HG03280 (cell line): ENCODE measurements at regions not wholly inside any gene's neighbourhood (a gene's known extent, or its start where the extent isn't known, plus 50 kb on each side); places are given as distances from the start of the nearest gene placed in this dataset.
"Not testable (repeated sequence)": the region's sequence is repeated elsewhere in the genome, so short reads cannot be mapped to it uniquely, and the experiment has no call there.

ENCODE experiments used
- ATAC-seq: cut with Tn5 transposase; IDR thresholded peaks from one replicate; pipeline ENCODE4 v1.9.1; 2021; ENCODE audit warnings: mild to moderate bottlenecking, moderate library complexity; ENCODE audit not compliant: unreplicated experiment

- not testable (repeated sequence) for ATAC-seq
Measured at GRCh38 chr2:87343347-87343746, 321.7 kb upstream of the PLGLB1 start.

DNA sequence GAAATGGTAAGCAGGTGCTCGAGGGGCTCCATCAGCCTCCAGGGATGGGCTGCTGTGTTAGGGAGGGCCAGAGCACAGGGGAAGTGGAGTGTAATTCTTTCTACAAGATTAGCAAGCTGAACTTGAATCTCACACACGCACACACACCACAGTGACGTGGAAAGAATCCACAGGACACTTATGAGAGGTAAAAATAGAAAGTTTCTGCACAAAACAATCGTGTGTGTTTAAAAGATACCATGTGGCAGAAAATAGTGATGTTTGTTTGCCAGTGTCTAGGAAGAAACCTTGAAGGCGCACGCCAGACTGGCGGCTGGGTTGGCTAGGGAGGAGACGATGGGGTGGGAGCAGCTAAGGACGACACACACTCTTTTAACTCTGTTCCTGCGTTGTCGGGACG lies 323.6 kb upstream of the PLGLB1 start:
- ATAC-seq: not testable (repeated sequence)

DNA sequence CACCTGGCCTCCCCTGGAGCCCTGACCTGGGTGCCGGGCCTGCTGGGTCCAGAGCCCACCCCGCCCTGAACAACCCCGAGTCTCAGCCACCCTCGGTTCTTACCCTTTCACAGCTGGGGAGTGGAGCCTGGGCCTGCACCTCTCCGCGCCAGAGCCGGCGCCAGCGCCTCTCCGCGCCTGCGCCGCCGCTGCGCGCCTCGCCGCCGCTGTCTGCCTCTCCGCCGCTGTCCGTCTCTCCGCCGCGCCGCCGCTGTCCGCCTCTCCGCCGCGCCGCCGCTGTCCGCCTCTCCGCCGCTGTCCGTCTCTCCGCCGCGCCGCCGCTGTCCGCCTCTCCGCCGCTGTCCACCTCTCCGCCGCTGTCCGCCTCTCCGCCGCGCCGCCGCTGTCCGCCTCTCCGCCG lies 326.9 kb upstream of the PLGLB1 start:
- ATAC-seq: not testable (repeated sequence)

- ATAC-seq: not testable (repeated sequence)
Measured at GRCh38 chr2:87349006-87349405, 327.4 kb upstream of the PLGLB1 start.

DNA sequence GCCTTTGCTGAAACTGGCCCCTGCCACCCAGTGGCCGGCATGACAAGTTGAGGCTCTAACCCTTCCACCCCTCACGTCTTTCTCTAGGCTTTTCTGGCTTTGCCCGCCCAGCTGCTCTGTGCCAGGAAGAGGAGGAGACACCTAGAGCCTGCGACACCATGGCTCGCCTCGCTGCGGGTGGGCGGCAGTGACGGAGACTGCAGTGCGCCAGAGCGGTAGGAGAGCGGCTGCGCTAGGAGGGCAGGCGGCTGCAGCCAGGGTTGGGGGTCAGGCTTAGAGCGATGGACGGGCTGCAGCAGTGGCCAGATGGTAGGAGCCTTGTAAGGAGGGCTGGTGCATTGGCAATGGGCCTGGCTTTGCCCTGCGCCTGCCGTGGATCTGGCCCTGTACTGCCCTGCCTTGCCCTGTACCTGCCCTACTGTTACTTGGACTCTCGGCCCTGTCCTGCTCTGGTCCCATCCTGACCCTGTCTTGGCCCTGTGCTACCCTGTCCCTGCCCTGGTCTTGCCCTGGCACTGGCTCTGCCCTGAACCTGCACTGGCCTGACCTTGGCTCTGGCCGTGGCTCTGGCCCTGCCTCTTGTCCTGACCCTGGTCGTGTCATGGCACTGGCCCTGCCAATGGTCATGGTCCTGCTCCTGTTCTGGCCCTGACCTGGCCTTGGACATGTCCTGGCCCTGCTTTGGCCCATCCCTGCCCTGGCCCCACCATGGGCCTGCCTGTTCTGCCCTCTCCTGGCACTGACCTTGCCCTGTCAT lies 330.7 kb upstream of the PLGLB1 start:
- ATAC-seq: not testable (repeated sequence)

DNA sequence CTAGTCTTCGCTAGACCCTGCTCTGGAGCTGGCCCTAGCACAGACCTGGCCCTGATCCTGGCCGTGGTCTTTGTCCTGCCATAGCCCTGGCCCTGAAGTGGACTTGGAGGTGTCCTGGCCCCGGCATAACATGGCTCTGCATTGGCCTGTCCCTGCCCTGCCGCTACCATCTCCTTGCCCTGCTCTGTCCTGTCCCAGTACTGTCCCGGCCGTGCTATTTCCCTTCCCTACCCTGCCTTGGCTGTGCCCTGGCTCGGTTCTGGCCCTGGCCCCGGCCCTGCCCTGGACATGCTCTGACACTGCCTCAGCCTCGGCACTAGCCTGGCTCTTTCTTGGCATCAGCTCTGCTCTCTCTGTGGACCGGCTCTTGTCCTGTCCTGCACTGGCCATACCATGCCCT lies 331.8 kb upstream of the PLGLB1 start:
- not testable (repeated sequence) for ATAC-seq

DNA sequence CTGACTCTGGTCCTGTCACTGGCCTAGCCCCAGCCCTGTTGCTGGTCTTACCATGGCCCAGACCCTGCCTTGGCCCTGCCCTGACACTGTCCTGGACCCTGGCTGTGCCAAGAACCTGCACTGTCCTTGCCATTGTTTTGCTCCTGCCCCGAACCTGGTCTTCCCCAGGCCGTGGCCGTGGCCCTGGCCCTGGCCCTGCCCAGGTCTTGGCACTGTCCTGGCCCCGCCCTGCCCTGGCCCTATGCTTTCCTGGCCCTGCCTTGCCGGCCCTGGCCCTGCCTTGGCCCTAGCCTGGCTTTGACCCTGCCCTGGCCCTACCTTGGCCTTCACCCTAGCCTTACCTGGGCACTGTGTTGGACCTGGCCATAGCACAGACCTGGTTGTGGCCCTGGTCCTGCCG lies 332.5 kb upstream of the PLGLB1 start:
- ATAC-seq: not testable (repeated sequence)

GRCh38 chr2:87360250-87360649 lies 338.6 kb upstream of the PLGLB1 start:
- ATAC-seq: not testable (repeated sequence)

- not testable (repeated sequence) for ATAC-seq
Measured at GRCh38 chr2:87360927-87361326, 339.3 kb upstream of the PLGLB1 start.

DNA sequence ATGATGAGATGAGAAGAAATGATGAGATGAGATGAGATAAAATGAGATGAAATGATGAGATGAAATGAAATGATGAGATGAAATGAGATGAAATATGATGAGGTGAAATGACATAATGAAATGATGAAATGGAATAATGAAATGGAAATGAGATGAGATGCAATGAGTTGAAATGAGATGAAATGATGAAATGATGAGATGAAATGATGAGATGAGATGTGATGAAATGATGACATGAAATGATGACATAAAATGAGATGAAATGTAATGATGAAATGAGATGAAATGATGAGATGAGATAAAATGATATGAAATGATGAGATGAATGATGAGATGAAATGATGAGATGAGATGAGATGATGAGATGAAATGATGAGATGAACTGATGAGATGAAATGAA lies 340.2 kb upstream of the PLGLB1 start:
- not testable (repeated sequence) for ATAC-seq

DNA sequence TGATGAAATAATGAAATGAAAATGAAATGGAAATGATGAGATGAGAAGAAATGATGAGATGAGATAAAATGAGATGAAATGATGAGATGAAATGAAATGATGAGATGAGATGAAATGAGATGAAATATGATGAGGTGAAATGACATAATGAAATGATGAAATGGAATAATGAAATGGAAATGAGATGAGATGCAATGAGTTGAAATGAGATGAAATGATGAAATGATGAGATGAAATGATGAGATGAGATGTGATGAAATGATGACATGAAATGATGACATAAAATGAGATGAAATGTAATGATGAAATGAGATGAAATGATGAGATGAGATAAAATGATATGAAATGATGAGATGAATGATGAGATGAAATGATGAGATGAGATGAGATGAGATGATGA lies 342.7 kb upstream of the PLGLB1 start:
- not testable (repeated sequence) for ATAC-seq

DNA sequence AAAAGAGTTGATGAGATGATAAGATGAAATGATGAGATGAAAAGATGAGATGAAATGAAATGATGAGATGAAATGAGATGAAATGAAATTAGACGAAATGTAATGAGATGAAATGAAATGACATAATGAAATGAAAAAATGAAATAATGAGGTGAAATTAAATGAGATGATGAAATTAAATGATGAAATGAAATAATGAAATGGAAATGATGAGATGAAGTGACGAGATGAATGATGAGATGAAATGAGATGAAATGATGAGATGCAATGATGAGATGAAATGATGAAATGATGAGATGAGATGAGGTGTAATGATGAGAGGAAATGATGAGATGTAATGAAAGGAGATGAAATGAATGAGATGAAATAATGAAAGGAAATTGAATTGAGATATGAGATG lies 343.4 kb upstream of the PLGLB1 start:
- not testable (repeated sequence) for ATAC-seq

DNA sequence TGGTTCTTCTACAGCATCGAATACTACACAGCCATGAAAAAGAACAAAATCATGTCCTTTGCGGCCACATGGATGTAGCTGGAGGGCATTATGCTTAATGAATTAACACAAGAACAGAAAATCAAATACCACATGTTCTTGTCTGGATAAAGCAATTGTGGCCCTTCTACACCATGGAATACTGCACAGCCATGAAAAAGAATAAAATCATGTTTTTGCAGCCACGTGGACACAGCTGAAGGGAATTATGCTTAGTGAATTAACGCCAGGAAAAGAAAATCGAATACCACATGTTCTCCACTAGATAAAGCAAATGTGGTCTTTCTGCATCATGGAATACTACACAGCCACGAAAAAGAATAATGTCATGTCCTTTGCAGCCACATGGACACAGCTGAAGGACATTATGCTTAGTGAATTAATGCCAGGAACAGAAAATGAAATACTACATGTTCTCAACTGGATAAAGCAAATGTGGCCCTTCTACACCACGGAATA lies 361.8 kb upstream of the PLGLB2 start:
- not testable (repeated sequence) for ATAC-seq

GRCh38 chr2:87395784-87396183 lies 352.1 kb upstream of the PLGLB2 start:
- not testable (repeated sequence) for ATAC-seq

- ATAC-seq: not testable (repeated sequence)
Measured at GRCh38 chr2:87396551-87397265, 351.2 kb upstream of the PLGLB2 start.

GRCh38 chr2:87397276-87398065 lies 350.4 kb upstream of the PLGLB2 start:
- not testable (repeated sequence) for ATAC-seq

DNA sequence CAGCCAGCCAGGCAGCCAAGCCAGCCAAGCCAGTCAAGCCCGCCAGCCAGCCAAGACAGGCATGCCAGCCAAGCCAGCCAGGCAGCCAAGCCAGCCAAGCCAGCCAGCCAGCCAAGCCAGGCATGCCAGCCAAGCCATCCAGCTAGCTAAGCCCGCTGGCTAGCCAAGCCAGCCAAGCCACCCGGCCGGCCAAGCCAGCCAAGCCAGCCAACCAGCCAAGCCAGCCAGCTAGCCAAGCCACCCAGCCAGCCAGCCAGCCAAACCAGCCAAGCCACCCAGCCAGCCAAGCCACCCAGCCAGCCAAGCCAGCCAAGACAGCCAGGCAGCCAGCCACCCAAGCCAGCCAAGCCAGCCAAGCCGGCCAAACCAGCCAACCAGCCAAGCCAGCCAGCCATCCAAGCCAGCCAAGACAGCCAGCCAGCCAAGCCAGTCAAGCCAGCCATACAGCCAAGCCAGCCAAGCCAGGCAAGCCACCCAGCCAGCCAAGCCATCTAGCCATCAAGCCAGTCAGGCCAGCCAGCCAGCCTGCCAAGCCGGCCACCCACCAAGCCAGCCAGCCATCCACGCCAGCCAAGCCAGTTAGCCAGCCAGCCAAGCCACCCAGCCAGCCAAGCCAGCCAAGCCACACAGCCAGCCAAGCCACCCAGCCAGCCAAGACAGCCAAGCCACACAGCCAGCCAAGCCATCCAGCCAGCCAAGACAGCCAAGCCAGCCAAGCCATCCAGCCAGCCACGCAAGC lies 349.2 kb upstream of the PLGLB2 start:
- ATAC-seq: not testable (repeated sequence)

DNA sequence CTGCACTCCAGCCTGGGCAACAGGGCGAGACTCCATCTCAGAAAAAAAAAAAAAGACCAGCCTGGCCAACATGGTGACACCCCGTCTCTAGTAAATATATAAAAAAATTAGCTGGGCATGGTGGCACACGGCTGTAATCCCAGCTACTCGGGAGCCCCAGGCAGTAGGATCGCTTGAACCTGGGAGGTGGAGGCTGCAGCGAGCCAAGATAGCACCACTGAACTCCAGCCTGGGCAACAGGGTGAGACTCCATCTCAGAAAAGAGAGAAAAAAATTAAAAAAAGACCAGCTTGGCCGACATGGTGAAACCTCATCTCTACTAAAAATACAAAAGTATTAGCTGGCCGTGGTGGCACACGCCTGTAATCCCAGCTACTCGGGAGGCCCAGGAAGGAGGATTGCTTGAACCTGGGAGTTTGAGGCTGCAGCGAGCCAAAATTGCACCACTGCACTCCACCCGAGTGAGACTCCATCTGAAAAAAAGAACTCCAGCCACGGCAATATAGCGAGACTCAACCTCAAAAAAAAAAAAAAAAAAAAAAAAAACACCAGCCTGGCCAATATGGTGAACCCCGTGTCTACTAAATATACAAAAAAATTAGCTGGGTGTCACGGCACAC lies 346.1 kb upstream of the PLGLB2 start:
- ATAC-seq: no peak

- ATAC-seq: no peak
Measured at GRCh38 chr2:87403893-87404175, 344.1 kb upstream of the PLGLB2 start.
